NCI-H2107 treated with DMSO at 0.1 percent for 48 hours (cell line): ENCODE measurements at regions not wholly inside any gene's neighbourhood (a gene's known extent, or its start where the extent isn't known, plus 50 kb on each side); places are given as distances from the start of the nearest gene placed in this dataset.
A peak's percentile ranks its signal among the peaks of the same experiment; 100 is the strongest.
"Not testable (repeated sequence)": the region's sequence is repeated elsewhere in the genome, so short reads cannot be mapped to it uniquely, and the experiment has no call there.

Experiments used
- DNase-seq: peaks from one replicate; lab custom pipeline; 2025; ENCODE audit not compliant: unreplicated experiment; lab: John Stamatoyannopoulos, UW

DNA sequence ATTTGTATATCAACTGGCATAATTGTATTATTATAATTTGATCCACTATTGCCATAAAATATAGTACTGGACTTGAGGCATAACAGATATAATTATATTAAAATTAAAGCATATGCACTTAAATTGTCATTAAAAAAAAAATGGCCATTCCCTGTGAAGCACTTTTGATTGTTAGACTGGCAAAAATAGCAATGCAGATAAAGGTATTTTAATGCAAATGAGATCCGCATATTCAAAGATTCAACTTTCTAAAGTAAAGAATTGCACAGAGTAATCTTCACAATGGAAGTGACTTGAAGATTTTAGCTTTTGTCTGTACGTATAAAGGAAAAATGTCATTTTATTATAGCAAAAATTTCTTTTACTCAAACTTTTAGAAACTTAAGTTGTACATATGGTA lies 871.8 kb upstream of the PABPC4L start:
- no peak for DNase-seq

DNA sequence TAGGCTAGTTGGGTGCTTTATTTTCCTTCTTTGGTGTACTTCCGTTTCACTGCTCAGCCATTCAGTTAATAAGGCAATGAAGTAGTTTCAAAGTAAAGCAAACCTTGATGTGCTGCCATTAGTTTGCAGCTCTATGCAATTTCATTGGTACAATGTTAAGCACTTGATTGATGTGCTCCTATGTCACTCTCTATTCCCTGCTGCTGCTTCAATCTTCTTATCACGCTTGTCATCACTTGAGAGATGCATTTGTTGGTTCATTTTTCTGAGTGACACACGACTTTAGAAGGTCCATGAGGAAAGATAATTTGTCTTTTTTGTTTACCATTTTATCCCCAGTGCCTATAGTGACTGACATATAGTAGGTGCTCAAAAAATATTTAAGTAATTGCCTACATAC lies 871.0 kb upstream of the PABPC4L start:
- DNase-seq, result no peak

DNA sequence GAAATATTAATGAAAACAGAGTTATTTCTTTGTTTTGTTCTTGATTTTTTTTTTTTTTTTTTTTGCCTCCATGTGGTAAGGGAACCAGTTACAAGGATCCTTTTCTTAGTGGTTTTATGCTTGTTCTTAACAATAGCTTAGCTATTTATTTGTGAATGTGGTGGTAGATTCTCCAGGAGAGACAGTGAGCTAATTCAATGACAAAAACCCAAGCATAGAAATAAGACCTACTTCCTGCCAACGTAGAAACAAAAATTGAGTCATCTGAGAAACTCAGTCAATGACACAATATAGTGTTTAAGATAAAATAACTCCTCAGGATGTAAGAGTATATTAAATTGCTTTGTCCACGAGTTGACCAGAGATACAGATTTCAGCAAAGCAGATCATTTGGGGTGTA lies 863.8 kb upstream of the PABPC4L start:
- no peak for DNase-seq

DNA sequence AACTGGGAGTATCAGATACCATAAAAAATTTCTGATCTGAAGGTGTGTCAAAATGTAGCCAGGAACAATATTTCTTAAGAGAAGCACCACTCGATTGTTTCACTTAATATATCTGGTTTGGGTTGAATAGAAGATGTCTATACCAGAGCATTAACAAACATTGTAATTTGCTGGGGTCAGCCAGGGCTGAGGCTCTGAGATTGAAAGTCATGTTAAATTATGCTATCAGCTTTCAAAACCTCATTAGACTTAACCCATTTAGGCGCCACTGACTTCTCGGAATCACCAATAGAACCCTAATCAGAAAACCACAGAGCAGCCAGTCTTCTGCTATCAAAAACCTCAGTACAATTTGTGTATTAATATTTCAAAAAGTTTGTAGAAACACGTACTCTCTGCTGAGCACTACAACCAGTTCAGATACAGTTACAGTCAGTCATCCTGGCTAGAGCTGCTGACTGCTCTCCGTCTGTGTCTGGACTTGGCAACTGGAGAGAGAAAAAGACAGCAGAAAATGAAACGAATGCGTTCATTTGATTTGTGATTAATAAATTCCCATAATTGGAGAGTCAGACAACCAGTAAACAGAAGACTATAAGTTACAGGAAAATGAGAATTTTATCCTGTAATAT lies 848.6 kb upstream of the PABPC4L start:
- no peak for DNase-seq

DNA sequence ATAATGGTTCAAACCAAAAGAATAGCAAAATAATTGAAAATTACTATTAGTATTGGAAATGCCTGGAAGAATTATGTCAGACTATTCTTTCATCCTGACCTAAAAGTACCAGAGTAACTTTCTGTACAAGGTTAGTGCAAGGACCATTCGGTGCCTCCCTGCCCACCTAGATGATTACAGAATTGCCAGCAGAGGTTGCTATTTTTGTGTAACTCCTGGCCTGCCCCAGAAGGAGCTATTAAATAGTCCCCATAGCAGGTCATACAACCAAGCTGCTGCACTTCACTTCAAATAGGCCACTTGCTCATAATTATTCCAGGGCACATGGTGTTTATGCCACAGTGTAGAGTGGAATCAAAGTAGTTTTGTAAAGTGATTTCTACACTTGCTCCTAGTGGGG lies 831.1 kb upstream of the PABPC4L start:
- no peak for DNase-seq

DNA sequence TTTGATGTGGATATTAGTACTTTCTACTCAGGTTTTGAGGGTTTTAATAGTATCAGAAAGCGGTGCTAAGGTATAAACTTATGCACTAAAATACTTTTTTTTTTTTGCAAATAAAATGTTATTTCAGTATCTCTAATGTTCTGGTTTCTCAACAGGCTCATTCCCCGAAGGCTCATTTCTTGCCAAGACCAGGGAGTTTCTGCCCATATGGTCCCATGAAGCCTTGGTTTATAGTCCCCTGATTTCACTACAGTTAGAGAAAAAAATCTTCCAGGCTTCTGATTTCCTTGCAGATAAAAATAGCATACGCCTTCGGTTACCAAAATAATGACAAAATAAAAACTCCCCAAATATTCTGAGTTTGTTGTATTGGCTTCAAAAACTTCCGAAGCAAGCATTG lies 814.2 kb upstream of the PABPC4L start:
- no peak for DNase-seq

DNA sequence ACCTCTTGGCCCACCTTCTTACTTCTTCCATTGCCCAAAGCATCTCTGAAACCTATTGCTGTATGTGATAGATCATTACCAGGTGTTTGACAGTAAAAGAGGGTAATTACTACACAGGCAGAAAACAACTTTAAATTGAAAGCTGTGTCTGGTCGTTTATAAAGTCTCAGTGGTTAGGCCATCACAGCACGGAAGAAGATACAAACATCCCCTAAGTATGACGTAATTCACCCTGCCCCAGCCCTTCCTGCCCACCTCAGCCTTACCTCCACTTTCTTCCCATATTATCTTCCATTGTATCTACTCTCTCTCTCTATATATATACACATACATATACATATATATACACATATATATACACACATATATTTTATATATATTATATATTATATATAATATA lies 805.8 kb upstream of the PABPC4L start:
- no peak for DNase-seq

DNA sequence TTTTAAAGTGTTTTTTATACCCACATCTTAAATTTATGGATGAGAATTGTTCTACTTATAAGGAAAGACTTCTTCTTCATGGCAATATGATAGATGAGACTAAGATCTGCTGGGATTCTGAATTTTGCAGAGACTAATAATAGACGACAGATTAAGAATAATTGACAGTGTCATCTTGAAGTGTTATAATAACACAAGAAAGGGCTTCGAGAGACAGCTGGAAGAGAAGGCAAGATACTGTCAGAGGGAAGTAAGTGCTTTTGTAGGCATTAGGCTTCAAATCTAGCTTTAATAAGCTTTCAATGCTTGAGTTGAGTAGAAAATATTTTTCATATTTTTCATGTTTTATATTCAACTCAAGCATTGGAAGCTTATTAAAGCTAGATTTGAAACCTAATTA lies 797.6 kb upstream of the PABPC4L start:
- no peak for DNase-seq

DNA sequence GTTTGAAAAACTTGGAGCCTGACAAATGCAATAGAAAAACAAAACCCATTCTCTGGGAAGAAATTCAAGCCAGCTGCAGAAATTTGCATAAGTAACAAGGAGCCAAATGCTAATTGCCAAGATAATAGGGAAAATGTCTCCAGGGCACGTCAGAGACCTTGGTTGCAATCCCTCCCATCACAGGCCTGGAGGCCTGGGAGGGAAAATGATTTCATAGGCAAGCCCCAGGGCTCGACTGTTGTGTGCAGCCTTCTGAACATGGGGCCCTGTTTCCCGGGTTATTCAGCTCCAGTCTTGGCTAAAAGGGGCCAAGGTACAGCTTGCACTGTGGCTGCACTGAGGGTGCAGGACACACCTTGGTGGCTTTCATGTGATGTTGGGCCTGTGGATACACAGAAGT lies 760.4 kb upstream of the PABPC4L start:
- DNase-seq, result no peak

DNA sequence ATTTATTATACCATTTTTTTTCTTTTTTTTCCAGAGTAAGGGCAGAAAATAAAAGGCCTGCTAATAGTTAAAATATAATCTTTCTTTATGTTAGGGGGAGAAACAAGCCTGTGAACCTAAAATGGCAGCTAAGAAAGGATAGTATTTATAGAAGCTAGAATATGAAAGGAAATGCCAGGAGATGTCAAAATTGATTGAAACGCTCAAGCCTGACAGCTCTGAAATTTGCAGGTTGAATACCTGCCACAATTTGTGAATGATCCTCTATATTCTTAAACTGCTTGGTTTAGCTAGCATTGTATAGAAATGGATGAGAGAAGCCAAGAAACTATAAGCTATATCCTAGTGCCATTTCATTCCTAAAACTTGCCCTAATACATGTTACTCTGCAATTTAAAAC lies 757.3 kb upstream of the PABPC4L start:
- DNase-seq, result no peak

DNA sequence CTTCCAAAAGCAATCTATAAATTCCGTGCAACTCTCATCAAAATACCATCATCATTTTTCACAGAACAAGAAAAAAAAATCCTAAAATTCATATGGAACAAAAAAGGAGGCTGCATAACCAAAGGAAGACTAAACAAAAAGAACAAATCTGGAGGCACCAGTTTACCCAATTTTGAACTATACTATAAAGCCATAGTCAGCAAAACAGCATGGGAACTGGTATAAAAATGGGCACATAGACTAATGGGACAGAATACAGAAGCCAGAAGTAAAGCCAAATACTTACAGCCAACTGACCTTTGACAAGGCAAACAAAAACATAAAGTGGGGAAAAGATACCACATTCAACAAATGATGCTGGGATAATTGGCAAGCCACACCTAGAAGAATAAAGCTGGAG lies 753.5 kb upstream of the PABPC4L start:
- DNase-seq, result no peak

DNA sequence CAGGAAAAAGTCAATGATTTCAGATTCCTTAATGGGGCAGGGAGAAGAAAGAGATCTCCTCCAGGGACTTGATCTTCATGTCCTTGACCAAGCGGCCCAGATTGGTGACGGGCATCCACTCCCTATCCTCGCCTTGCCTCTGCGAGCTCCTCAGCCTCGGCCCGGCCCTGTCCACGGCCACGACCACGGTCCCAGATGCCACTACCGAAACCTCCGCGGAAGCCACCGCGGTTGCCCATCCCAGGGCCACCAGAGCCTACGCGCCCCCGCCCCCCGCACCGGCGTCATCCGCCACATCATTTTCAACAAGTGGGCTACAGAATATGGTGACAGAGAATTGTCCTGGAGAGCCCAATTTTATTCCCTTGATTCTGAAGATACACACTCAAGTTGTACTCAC lies 751.2 kb upstream of the PABPC4L start:
- DNase-seq, result no peak

DNA sequence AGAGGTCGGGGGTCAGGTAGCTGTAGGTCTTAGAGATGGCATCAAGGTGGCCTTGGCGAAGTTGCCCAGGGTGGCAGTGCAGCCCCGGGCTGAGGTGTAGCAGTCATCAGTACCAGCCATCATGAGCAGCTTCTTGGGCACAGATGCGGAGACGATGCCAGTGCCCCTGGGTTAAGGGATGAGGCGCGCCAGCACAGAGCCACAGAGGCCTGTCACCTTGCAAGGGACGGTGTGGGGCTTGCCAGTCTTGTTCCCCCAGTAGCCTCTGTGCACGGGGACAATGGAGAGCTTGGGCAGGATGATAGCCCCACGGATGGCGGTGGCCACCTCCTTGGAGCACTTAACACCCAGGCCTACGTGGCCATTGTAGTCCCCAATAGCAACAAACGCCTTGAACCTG lies 750.7 kb upstream of the PABPC4L start:
- no peak for DNase-seq

DNA sequence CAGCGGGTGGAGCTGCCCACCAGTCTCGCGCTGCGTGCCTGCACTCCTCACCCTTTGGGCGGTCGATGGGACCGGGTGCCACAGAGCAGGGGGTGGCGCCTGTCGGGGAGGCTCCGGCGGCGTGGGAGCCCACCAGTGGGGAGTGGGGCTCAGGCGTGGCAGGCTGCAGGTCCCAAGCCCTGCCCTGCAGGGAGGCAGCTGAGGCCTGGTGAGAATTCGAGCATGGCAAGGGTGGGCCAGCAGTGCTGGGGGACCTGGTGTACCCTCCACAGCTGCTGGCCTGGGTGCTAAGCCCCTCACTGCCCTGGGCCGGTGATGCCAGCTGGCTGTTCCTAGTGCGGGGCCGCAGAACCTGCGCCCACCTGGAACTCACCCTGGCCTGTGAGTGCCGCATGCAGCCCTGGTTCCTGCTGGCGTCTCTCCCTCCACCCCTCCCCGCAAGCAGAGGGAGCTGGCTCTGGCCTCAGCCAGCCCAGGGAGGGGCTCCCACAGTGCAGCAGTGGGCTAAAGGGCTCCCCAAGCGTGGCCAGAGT lies 746.6 kb upstream of the PABPC4L start:
- DNase-seq, result no peak

DNA sequence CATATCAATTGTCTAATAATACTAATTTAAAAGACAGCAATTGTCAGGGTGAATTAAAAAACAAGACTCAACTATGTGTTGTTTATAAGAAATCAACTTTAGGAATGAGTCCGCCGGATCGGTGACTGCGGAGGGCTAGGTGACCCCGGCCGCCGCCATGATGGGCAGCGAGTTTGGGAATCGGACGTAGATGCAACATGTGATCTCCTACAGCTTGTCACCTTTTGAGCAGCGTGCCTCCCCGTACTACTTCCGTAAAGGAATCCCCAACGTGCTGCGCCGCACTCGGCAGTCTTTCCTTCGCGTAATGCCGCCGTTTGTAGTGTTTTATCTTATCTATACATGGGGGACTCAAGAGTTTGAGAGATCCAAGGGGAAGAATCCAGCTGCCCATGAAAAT lies 742.5 kb upstream of the PABPC4L start:
- DNase-seq, result no peak

DNA sequence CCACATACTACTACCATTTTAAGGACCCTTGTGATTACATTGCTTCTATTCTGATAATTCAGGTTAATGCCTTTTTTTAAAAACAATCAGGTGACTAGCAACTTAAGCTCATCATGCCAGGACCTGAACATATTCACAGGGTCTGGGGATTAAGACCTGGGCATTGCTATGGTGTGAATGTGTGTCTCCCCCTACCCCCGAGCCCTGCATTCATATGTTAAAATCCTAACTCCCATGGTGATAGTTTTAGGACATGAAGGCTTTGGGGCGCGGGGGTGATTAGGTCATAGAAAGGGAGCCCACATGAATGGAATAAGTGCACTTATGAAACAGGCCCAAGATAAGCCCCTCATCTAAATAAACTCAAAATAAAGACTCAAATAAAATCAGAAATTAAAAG lies 734.4 kb upstream of the PABPC4L start:
- DNase-seq, result no peak

DNA sequence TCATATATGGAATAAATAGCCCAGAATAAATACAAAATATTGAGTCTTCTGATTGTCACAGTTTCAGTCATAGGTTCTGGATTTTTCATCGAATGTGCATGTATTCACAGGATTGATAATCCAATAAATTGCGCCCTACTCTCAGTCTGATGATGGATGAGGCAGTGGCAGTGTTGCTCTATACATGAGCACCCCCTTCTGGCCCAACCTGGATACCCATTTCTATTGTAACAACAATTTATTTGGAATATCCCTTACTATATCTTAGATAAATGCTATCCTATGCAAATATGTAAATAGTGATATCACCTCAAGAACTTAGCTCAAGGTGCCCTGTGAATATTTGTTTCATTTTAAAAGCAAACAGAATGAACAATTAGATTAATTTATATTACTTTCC lies 733.7 kb upstream of the PABPC4L start:
- no peak for DNase-seq

DNA sequence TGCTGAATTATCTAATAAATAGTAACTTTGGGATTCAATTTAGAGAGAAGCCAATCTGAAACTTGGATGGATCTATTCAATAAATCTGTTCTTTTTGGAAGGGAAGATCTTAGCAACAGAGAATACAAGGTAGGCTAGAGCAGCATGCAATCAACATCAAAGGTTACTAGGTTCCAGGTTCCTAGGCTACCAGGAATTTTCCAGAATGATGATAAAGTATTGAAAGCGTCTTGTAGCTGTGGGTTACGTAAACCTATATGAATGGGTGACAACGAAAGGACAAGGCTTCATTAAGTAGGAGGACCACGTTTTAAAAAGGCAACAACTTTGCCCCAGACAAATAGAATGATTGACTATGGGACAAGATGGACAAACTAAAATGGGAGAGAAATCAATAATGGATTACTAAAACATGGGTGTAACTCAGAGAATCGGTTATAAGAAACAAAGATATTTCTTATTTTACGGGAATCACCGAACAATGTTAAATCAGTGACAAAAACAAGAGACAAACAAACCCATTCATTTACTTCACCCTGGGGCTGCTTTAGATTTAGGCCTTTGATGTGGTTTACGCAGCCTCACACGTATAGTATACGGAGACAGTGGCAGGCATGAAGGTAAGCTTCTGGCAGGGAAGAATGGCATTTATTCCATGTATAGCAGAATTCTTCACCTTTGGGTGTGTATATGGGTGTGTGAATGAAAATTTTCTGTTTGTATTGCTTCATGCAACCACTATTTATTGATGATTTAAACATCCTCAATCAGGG lies 732.6 kb upstream of the PABPC4L start:
- DNase-seq, result no peak

DNA sequence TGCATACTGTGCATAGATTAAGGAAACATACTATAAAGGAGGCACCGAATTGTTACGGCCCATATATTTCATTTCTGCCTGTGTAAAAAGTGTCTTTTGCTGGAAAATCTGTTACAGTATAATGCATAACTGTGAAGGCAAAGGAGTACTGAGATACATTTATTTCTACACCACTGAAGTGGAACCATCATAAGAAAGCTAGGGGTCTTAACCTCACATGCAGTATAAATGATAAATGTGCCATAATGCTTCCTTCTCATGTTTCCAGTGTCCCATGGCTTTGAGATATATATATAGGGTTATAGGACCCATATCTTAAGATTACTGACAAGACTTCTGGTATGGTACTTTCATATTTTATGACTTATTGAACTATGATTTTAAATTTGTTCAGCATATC lies 713.8 kb upstream of the PABPC4L start:
- DNase-seq, result no peak

DNA sequence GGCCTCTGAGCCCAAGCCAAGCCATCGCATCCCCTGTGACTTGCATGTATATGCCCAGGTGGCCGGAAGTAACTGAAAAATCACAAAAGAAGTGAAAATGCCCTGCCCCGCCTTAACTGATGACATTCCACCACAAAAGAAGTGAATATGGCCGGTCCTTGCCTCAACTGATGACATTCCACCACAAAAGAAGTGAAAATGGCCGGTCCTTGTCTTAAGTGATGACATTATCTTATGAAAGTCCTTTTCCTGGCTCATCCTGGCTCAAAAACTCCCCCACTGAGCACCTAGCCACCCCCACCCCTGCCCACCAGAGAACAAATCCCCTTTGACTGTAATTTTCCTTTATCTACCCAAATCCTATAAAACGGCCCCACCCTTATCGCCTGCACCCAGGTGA lies 712.7 kb upstream of the PABPC4L start:
- not testable (repeated sequence) for DNase-seq

DNA sequence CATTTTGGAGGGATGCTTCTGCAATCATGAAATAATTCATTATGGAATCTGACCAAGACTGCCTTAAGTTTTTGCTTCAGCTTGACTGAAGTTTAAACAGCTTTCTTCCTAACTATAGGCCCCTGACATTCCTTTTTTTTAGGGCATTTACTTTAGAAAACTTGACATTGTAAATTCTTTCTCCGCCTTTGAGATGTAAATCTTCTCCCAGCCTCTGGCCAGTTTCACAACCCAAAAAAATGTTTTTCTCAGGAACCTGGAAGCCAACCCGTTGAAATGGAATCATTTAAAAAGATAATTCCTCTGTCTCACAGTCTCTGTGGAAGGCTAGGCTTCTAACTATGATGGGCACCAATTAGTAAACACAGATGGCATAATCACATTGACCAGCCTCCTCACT lies 710.4 kb upstream of the PABPC4L start:
- no peak for DNase-seq

DNA sequence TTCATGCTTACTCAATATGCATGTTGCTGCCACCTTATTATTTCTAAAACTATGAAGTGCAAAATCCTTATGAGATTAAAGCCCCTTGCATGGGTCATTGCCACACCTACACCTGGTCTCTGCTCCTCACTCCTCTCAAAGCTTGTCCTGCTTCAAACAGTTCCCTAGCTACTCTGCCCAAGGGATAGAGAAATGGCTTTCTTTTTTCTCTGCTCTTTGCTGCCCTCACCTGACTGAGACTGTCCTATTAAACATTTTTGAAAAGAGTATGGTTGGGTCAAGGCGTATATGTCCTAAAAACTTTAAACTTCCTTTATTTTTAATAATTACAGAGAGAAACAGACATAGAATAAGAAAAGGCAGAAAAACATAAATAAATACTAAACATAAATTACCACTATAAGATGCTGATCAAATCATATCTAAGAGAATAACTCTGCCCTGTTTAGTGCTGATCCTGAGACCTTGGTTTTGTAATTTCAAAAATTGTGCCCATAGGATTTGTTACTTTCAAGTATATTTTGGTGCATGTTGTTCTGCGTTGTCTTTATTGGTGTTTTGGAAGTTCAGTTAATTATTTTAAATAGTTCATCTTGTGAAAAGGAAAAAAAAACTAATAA lies 704.9 kb upstream of the PABPC4L start:
- peak; percentile 4 for DNase-seq
